ENCODE measurements at regions not wholly inside any gene's neighbourhood (a gene's known extent, or its start where the extent isn't known, plus 50 kb on each side); places are given as distances from the start of the nearest gene placed in this dataset.

DNA sequence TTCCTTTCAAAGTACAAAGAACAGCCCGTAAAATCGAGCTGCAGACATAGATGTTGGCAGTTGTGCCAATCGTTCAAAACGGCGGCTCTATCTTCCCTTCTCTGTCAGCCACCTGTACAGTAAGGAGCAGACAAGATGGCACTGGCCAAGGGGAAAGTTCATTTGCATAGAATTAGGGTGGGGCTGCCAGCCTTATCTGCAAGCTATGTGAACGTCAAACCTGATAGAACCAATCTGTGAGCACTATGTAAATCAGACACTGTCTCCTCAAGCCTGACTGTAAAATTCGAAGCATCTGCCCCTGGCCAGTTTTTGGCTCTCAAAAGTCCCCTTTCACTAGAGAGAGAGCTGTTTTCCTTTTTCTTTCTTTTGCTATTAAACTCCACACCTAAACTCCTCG is 374.5 kb downstream of the EPM2A start:
- H3K36me3 ChIP-seq, result no peaks in the 10 kb centered on the region
- H3K27me3 ChIP-seq, result no peaks in the 10 kb centered on the region
- H3K4me1 ChIP-seq, result no peaks in the 10 kb centered on the region; the same call in 1 of the 2 replicates
- H3K9me3 ChIP-seq, result no peaks in the 10 kb centered on the region
- DNase-seq, result peak; percentile 40
- H3K4me3 ChIP-seq (ENCODE audit: low read depth, low read length), result no peak overlapping the region
- TF ChIP-seq, protein P1, sequence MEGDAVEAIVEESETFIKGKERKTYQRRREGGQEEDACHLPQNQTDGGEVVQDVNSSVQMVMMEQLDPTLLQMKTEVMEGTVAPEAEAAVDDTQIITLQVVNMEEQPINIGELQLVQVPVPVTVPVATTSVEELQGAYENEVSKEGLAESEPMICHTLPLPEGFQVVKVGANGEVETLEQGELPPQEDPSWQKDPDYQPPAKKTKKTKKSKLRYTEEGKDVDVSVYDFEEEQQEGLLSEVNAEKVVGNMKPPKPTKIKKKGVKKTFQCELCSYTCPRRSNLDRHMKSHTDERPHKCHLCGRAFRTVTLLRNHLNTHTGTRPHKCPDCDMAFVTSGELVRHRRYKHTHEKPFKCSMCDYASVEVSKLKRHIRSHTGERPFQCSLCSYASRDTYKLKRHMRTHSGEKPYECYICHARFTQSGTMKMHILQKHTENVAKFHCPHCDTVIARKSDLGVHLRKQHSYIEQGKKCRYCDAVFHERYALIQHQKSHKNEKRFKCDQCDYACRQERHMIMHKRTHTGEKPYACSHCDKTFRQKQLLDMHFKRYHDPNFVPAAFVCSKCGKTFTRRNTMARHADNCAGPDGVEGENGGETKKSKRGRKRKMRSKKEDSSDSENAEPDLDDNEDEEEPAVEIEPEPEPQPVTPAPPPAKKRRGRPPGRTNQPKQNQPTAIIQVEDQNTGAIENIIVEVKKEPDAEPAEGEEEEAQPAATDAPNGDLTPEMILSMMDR (IDR thresholded peaks at IDR 0.05; ENCODE audit: low read depth, low read length), result no peak

DNA sequence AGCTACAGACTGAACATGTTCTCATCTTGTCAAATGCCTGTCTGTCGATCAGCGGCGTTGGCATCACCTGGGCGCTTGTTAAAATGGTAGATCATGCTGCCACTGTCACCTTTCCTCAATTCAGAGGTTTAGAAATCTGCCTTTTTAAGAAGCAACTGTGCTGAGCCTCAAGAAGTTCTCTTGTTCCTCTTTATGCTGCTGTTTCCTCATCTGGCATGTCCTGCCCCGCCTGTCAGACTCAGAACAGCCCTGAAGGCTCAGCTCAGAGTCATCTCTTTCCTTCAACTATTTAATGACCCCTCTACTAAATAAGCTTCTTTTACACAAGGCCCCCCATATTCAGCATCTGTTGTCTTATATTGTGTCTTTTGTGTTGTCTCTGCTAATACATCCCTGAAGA is 368.2 kb downstream of the EPM2A start:
- H3K27me3 ChIP-seq, result no peaks in the 10 kb centered on the region
- no peaks in the 10 kb centered on the region for H3K36me3 ChIP-seq
- H3K9me3 ChIP-seq, result no peaks in the 10 kb centered on the region
- DNase-seq, result no peak
- H3K4me1 ChIP-seq, result no peaks in the 10 kb centered on the region
- no peak overlapping the region for H3K4me3 ChIP-seq (ENCODE audit: low read depth, low read length)
- TF ChIP-seq, protein P1 (IDR thresholded peaks at IDR 0.05; ENCODE audit: low read depth, low read length), result no peak

DNA sequence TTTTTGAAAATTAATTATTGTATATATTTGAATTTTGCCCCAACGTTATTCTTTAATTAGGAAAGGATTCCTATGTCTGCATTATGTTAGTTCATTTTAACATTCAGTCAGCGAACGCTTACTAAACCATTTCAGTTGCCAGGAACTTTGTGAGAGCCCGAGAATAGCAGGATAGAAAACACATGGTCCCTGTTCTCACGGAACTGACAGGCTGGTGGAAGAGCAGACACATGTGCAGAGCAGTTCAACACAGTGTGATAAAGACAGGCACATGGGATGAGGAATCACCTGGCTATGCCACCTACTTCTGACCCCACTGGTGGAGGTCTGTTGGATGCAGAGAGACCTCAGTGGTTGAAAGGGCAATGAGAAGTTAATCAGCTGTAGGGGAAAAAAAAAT is 367.2 kb downstream of the EPM2A start:
- Histone ChIP-seq H3K9me3 (no peaks in the 10 kb centered on the region), H3K27me3 (no peaks in the 10 kb centered on the region), H3K4me3 (ENCODE audit: low read depth, low read length) (no peak overlapping the region), H3K4me1 (no peaks in the 10 kb centered on the region), H3K36me3 (no peaks in the 10 kb centered on the region)
- no peak for DNase-seq
- TF ChIP-seq, protein P1 (IDR thresholded peaks at IDR 0.05; ENCODE audit: low read depth, low read length), result no peak

DNA sequence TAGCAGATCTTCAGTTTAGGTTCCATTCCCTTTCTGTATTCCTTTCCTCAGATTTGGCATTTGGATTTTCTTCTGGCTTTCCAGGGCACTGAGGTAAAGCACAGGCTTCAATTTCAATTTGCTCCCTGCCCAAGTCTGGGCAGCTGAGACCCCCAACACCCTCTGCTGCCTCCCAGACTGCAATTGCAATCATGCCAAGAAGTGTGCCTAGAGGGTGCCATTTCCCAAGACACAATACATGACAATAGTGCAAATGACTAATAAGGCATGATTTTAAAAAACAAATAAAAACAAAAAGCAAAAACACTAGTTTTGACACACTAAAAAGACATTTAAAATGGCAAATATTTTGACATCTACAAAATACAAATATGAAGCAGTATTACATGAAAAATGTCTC is 364.8 kb downstream of the EPM2A start:
- H3K27me3 ChIP-seq, result no peaks in the 10 kb centered on the region
- no peaks in the 10 kb centered on the region for H3K4me1 ChIP-seq
- H3K9me3 ChIP-seq, result no peaks in the 10 kb centered on the region
- H3K36me3 ChIP-seq, result no peaks in the 10 kb centered on the region
- no peak for DNase-seq
- TF ChIP-seq, protein P1 (IDR thresholded peaks at IDR 0.05; ENCODE audit: low read depth, low read length), result no peak
- no peak overlapping the region for H3K4me3 ChIP-seq (ENCODE audit: low read depth, low read length)

DNA sequence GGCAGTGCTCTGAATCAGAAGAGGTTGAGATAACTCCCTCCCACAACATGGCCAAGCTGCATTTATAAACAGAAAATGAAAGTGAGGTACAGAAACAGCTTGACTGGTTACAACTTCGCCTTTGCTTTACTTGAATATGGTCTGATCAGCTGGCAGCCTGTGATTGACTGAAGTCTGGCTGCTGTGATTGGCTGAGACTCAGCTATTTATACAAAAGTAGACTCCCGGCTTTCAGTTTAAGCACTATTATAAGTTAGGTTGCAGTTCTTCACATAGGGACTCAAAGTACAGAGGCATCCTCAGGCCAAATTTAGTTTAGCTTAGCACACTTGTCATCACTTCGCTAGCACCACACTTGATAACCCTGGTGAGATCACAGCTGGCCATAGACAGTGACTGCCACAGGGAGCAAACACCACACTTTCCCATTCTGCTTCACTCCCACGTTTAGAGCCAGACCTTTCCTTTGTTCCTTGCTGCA is 362.6 kb downstream of the EPM2A start:
- H3K4me1 ChIP-seq, result no peaks in the 10 kb centered on the region
- no peaks in the 10 kb centered on the region for H3K9me3 ChIP-seq
- no peak for DNase-seq
- no peak overlapping the region for H3K4me3 ChIP-seq (ENCODE audit: low read depth, low read length)
- H3K36me3 ChIP-seq, result no peaks in the 10 kb centered on the region
- H3K27me3 ChIP-seq, result no peaks in the 10 kb centered on the region
- TF ChIP-seq, protein P1 (IDR thresholded peaks at IDR 0.05; ENCODE audit: low read depth, low read length), result no peak

DNA sequence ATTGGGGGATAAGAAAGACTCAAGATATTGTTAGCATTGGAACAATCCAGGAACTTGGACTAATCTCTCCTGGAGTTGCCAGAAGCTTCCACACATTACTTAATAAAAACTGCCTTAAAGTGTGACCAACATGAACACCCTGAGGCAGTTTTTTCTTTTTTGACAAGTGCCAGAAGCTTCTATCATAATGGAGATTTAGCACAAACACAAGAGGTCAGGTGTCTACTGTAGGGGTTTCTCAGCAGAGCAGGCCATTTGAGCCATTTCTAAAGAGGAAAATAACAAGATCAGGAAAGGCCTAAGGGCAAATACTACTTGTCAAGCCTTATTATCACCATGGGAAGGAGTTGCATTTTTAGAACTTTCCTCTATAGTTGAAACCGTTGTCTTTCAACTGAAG is 361.5 kb downstream of the EPM2A start:
- TF ChIP-seq, protein P1 (IDR thresholded peaks at IDR 0.05; ENCODE audit: low read depth, low read length), result no peak
- H3K4me3 ChIP-seq (ENCODE audit: low read depth, low read length), result no peak overlapping the region
- H3K9me3 ChIP-seq, result no peaks in the 10 kb centered on the region
- no peak for DNase-seq
- H3K27me3 ChIP-seq, result no peaks in the 10 kb centered on the region
- no peaks in the 10 kb centered on the region for H3K4me1 ChIP-seq
- H3K36me3 ChIP-seq, result no peaks in the 10 kb centered on the region
